ENCODE measurements at regions not wholly inside any gene's neighbourhood (a gene's known extent, or its start where the extent isn't known, plus 50 kb on each side); places are given as distances from the start of the nearest gene placed in this dataset.

GRCh38 chr5:110335361-110336066, 391.0 kb downstream of the TMEM232 start:
- TF ChIP-seq CTCF (IDR thresholded peaks at IDR 0.05) (no peak), POLR2A (IDR thresholded peaks at IDR 0.05) (no peak), POLR2AphosphoS5 (IDR thresholded peaks at IDR 0.05) (no peak)
